CD4-positive, alpha-beta T cell (primary cell): ENCODE measurements at regions not wholly inside any gene's neighbourhood (a gene's known extent, or its start where the extent isn't known, plus 50 kb on each side); places are given as distances from the start of the nearest gene placed in this dataset.

Experiments used
- ATAC-seq: fragments of 200-7000 bp; cut with Tn5 transposase; one replicate; pipeline ENCODE4 v1.10.0; 2022; ENCODE audit warnings: mild to moderate bottlenecking; ENCODE audit not compliant: poor library complexity
- CTCF ChIA-PET: fragments of 350-600 bp; sonication (Branson Sonifier 250); formaldehyde crosslinking; loops from one replicate; lab custom pipeline; 2021; ENCODE audit warnings: antibody characterized with exemption, inconsistent platforms; lab: Charles Lee
- POLR2A ChIA-PET: fragments of 350-600 bp; sonication (Branson Sonifier 250); formaldehyde crosslinking; loops from one replicate; lab custom pipeline; 2021; ENCODE audit warnings: antibody characterized with exemption, inconsistent platforms; lab: Charles Lee
- DNase-seq, 14 experiments: peaks; one replicate each; pipeline ENCODE4 v3.0.0-alpha.2; 2013 to 2020; ENCODE audit warnings: mixed read lengths in 2 of 14
- H3K27ac ChIP-seq, 2 donors: one replicate each; pipeline versions ENCODE4 v1.5.1 to v1.7.0; 2013; ENCODE audit warnings: low read length in 2 of 2, low read depth in 1 of 2, mild to moderate bottlenecking in 1 of 2
- H3K27me3 ChIP-seq, 2 experiments: 1 replicate in 1 of 2; 2 replicates in 1 of 2; pipeline versions ENCODE4 v1.6.1 to v1.7.0; 2013; ENCODE audit warnings: low read length in 2 of 2, control low read depth in 1 of 2, mild to moderate bottlenecking in 1 of 2, moderate library complexity in 1 of 2; ENCODE audit not compliant: insufficient read depth in 2 of 2, control insufficient read depth in 1 of 2
- H3K36me3 ChIP-seq: one replicate; pipeline ENCODE4 v1.6.1; 2013; ENCODE audit warnings: low read length, control low read depth; ENCODE audit not compliant: insufficient read depth
- H3K4me1 ChIP-seq: one replicate; pipeline ENCODE4 v1.6.1; 2013; ENCODE audit warnings: low read length, control low read depth; ENCODE audit not compliant: insufficient read depth
- H3K4me3 ChIP-seq: one replicate; pipeline ENCODE4 v1.5.1; 2013; ENCODE audit warnings: mild to moderate bottlenecking, low read length, moderate library complexity
- H3K9me3 ChIP-seq, 2 experiments: 1 replicate in 1 of 2; 2 replicates in 1 of 2; pipeline versions ENCODE4 v1.6.1 to v1.7.0; 2013; ENCODE audit warnings: low read length in 2 of 2, mild to moderate bottlenecking in 2 of 2, control low read depth in 1 of 2, moderate library complexity in 1 of 2; ENCODE audit not compliant: control insufficient read depth in 1 of 2, insufficient read depth in 1 of 2
- H3K27ac Mint-ChIP-seq: one replicate; pipeline ENCODE4 v1.8.0; 2020; ENCODE audit warnings: mixed read lengths
- H3K27me3 Mint-ChIP-seq: one replicate; pipeline ENCODE4 v1.8.0; 2021; ENCODE audit warnings: mixed read lengths
- H3K36me3 Mint-ChIP-seq: one replicate; pipeline ENCODE4 v1.8.0; 2021; ENCODE audit warnings: low read depth, mixed read lengths
- H3K4me1 Mint-ChIP-seq: one replicate; pipeline ENCODE4 v1.8.0; 2021; ENCODE audit warnings: low read depth, mixed read lengths
- H3K4me3 Mint-ChIP-seq: one replicate; pipeline ENCODE4 v1.8.0; 2020; ENCODE audit warnings: mild to moderate bottlenecking, mixed read lengths
- H3K9me3 Mint-ChIP-seq: one replicate; pipeline ENCODE4 v1.8.0; 2020; ENCODE audit warnings: mixed read lengths
- CTCF ChIP-seq: fragments of 200-600 bp; IDR thresholded peaks from one replicate; pipeline ENCODE4 v1.8.0; 2022; ENCODE audit warnings: antibody characterized with exemption, mild to moderate bottlenecking
- intact Hi-C, 2 experiments: fragments of 100-400 bp; cut with DNase I in 1 of 2; cut with micrococcal nuclease in 1 of 2; formaldehyde crosslinking; loops; one replicate each; pipeline versions ENCODE4 v1.15.1 to v1.9.0; 2023 to 2025; cut with DNase I, micrococcal nuclease

DNA sequence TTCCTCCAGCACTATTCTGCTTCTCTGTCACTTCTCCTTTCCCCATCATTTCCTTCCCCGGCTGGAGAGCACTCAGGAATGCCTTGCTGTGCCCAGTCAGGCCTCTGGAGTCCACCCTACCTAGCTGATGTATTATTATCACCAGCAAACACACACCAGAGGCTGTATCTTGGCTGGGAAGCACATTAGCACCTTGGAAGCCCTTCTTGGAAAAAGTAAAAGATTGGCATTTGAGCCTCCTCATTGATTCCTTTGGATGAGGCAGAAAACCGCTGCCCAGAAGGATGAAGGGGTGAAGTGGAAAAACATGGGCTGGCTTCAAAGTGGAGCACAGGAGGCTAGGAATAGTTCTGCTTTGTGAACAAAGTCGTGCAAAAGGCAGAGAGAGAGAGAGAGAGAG, 244.3 kb downstream of the RPLP1 start:
- no peak overlapping the region for H3K4me3 Mint-ChIP-seq
- no peak for TF ChIP-seq CTCF
- no peaks in the 10 kb centered on the region for H3K4me1 Mint-ChIP-seq
- CTCF ChIA-PET, result no interaction called here
- no peak overlapping the region for H3K27ac ChIP-seq
- H3K27me3 Mint-ChIP-seq, result no peaks in the 10 kb centered on the region
- no peak overlapping the region for H3K27ac Mint-ChIP-seq
- H3K36me3 Mint-ChIP-seq, result no peaks in the 10 kb centered on the region
- H3K9me3 Mint-ChIP-seq, result no peaks in the 10 kb centered on the region
- H3K27me3 ChIP-seq, result no peaks in the 10 kb centered on the region
- POLR2A ChIA-PET, result no interaction called here
- intact Hi-C loops, result no loop called here
- no peak for DNase-seq
- H3K9me3 ChIP-seq, result no peaks in the 10 kb centered on the region
- ATAC-seq, result no peak
- H3K4me1 ChIP-seq, result no peaks in the 10 kb centered on the region
- no peak overlapping the region for H3K4me3 ChIP-seq
- H3K36me3 ChIP-seq, result no peaks in the 10 kb centered on the region

DNA sequence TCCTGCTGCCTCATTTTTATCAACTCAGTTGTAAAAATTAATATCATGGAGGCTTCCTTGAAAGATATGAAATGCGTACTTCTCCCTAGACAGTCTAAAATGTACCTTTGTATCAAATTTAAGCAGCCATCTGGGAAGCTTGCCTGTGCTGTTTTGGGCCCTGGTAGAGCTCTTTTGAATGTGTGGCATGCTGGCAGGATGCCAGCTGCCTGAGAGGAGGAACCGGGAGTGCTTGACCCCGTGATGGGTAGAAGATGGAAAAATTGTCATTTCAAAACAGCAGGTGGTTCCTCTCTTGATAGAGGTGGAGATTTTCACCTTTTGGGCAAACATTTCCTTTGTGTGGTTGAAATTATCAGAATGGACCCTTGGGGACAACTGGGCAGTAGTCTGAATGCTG, 245.3 kb downstream of the RPLP1 start:
- no peaks in the 10 kb centered on the region for H3K4me1 Mint-ChIP-seq
- Histone ChIP-seq H3K27ac (no peak overlapping the region), H3K36me3 (no peaks in the 10 kb centered on the region), H3K4me1 (no peaks in the 10 kb centered on the region), H3K9me3 (no peaks in the 10 kb centered on the region), H3K4me3 (no peak overlapping the region), H3K27me3 (no peaks in the 10 kb centered on the region)
- no peak for ATAC-seq
- TF ChIP-seq CTCF, result no peak
- intact Hi-C loops, result no loop called here
- peak in 1 of 14 experiments; percentile 35 for DNase-seq
- H3K4me3 Mint-ChIP-seq, result no peak overlapping the region
- no peak overlapping the region for H3K27ac Mint-ChIP-seq
- ChIA-PET CTCF (no interaction called here), POLR2A (no interaction called here)
- no peaks in the 10 kb centered on the region for H3K27me3 Mint-ChIP-seq
- H3K36me3 Mint-ChIP-seq, result no peaks in the 10 kb centered on the region
- H3K9me3 Mint-ChIP-seq, result no peaks in the 10 kb centered on the region

DNA sequence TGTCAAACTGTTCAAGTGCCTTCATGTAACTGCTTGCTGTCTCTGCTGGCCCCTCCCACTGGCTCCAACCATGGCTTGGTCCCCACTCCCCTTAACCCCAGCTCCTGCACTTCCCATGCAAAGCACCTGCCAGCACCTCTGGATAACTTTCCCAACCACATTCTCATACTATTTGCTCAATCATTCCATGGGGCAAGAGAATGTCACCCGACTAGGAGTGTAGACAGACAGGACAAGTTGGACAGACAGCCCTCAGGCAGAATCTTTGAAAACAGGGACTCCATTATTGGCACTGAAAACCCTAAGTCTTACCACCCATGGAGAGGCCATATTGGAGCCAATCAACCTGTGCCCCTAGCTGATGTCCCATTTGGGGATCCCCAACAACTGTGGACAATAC, 246.5 kb downstream of the RPLP1 start:
- Mint-ChIP-seq H3K9me3 (no peaks in the 10 kb centered on the region), H3K27ac (no peak overlapping the region), H3K4me3 (no peak overlapping the region), H3K27me3 (no peaks in the 10 kb centered on the region), H3K4me1 (no peaks in the 10 kb centered on the region), H3K36me3 (no peaks in the 10 kb centered on the region)
- H3K9me3 ChIP-seq, result no peaks in the 10 kb centered on the region
- H3K27ac ChIP-seq, result no peak overlapping the region
- ATAC-seq, result no peak
- no peak for TF ChIP-seq CTCF
- POLR2A ChIA-PET, result no interaction called here
- H3K4me3 ChIP-seq, result no peak overlapping the region
- CTCF ChIA-PET, result no interaction called here
- no peaks in the 10 kb centered on the region for H3K4me1 ChIP-seq
- no peak for DNase-seq
- no peaks in the 10 kb centered on the region for H3K36me3 ChIP-seq
- H3K27me3 ChIP-seq, result no peaks in the 10 kb centered on the region
- intact Hi-C loops, result no loop called here
